ENCODE measurements at regions not wholly inside any gene's neighbourhood (a gene's known extent, or its start where the extent isn't known, plus 50 kb on each side); places are given as distances from the start of the nearest gene placed in this dataset.
"Not testable (repeated sequence)": the region's sequence is repeated elsewhere in the genome, so short reads cannot be mapped to it uniquely, and the experiment has no call there.

- DNase-seq (ENCODE audit: low read depth, low spot score), result no peak
Observed at GRCh38 chr7:148472406-148472805, 118.2 kb upstream of the C7orf33 start.

DNA sequence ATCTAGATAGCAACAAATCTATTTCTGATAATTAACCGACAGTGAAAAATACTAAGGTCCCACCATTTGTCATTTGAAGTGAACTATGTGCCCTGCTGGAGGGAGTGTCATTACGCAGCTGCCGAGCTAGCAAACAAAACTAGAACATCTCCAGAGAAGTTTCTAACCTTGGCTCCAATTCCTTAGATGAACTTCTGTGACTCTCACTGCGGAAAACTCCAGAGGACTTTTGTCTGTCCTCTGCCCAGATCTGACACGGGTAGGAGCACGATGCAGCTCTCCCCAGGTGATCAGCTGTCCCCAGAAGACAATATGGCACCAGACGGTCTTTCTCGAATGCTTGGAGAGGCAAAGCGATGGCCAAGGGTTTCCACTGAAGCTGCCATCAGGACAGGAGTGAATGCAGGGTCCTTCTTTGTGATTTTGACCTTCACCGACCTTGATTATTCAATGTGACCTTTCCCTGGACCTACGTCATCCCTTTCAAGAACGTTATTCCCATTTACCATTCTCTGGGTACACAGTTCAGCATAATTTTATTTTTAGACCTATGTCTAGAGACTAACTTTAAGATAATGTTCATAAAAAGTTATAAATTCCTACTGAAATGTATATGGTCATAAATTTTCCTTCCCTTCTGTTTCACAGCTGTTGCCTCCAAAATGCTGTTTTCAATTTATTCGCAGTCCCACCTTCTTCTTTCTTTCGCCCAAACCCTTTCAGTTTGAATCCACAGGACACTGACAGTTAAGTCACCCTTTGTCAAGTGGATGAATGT lies 116.7 kb upstream of the C7orf33 start:
- no peak for DNase-seq (ENCODE audit: low read depth, low spot score)

GRCh38 chr7:148474481-148475025 lies 116.0 kb upstream of the C7orf33 start:
- no peak for DNase-seq (ENCODE audit: low read depth, low spot score)

GRCh38 chr7:148478551-148478950 lies 112.0 kb upstream of the C7orf33 start:
- no peak for DNase-seq (ENCODE audit: low read depth, low spot score)

GRCh38 chr7:148480479-148481146 lies 110.0 kb upstream of the C7orf33 start:
- DNase-seq (ENCODE audit: low read depth, low spot score), result no peak

- DNase-seq (ENCODE audit: low read depth, low spot score), result no peak
Observed at GRCh38 chr7:148481147-148481526, 109.4 kb upstream of the C7orf33 start.

GRCh38 chr7:148481971-148482626 lies 108.5 kb upstream of the C7orf33 start:
- DNase-seq (ENCODE audit: low read depth, low spot score), result no peak

- no peak for DNase-seq (ENCODE audit: low read depth, low spot score)
Observed at GRCh38 chr7:148483515-148484308, 106.9 kb upstream of the C7orf33 start.

GRCh38 chr7:148484486-148484885 lies 106.1 kb upstream of the C7orf33 start:
- DNase-seq (ENCODE audit: low read depth, low spot score), result no peak

DNA sequence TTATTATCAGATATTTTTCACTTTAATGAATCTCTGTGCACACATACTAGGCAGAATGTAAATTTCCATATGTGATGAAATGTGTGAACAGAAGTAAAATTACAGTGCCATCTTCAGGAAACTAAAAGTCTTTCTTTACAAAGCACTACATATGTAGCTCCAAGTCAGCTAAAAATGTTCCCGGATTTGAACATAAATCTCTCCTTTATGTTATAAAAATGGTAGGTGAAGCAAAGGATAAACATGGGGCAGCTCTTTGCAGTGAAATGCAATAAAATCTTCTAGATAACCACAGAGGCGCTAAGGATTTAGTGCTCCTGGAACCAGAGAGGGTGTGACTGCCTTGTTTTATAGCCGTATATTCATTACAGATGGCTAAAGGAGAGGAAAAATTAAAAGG lies 104.9 kb upstream of the C7orf33 start:
- no peak for DNase-seq (ENCODE audit: low read depth, low spot score)

- no peak for DNase-seq (ENCODE audit: low read depth, low spot score)
Observed at GRCh38 chr7:148486937-148487336, 103.6 kb upstream of the C7orf33 start.

GRCh38 chr7:148487912-148488311 lies 102.7 kb upstream of the C7orf33 start:
- DNase-seq (ENCODE audit: low read depth, low spot score), result no peak

GRCh38 chr7:148489678-148490077 lies 100.9 kb upstream of the C7orf33 start:
- DNase-seq (ENCODE audit: low read depth, low spot score), result no peak

DNA sequence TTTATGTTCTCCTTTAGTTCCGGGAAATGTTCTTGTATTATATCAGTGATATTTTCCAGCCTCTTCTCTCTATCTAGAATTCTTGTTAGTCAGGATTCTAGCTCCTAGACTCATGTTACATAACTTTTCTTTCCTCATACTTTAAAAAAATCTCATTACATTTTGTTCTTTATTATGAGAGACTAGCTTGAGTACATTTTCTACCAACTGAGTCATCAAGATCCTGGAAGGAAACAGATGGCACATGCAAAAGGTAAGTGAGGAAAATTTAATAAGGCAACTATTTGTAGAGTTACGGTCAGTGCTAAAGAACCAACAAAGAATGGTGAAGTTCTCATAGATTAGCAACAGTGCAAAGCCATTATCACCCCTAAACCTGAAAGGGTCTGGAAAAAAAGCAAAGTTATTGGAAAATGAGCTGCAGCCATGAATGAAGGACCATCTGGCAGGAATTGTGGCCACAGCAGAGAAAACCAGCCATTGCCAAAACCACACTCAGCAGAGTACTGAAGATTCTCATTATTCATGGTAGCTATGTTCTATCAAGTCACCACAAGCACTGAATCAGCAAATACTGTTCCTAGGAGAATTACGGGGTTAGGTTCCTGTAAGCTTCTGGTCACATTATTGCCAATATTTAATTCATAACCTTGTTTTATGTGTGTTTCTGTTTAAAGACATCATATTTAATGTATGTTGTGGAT lies 98.3 kb upstream of the C7orf33 start:
- no peak for DNase-seq (ENCODE audit: low read depth, low spot score)

- DNase-seq (ENCODE audit: low read depth, low spot score), result no peak
Observed at GRCh38 chr7:148495605-148496004, 95.0 kb upstream of the C7orf33 start.

DNA sequence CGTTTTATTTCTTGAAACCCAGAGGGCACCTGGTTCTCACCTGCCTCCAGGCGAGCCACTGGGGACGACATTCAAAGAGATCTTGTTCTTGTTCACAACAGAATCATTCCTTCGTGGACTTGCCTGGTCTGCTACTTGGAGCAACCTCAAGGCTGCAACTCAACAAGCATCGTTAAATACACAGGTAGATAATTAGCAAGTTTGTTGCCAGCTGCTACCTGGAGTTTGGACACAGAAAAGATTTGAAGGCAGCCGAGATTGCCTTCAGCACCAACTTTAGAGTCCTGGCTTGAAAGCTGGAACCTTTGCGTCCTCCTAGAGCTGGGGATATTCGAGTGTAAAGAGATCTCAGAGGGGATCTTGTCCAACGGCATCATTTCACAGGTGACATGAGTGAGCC lies 89.6 kb upstream of the C7orf33 start:
- DNase-seq (ENCODE audit: low read depth, low spot score), result no peak

GRCh38 chr7:148503900-148504487 lies 86.6 kb upstream of the C7orf33 start:
- no peak for DNase-seq (ENCODE audit: low read depth, low spot score)

GRCh38 chr7:148505645-148506375 lies 84.8 kb upstream of the C7orf33 start:
- no peak for DNase-seq (ENCODE audit: low read depth, low spot score)

DNA sequence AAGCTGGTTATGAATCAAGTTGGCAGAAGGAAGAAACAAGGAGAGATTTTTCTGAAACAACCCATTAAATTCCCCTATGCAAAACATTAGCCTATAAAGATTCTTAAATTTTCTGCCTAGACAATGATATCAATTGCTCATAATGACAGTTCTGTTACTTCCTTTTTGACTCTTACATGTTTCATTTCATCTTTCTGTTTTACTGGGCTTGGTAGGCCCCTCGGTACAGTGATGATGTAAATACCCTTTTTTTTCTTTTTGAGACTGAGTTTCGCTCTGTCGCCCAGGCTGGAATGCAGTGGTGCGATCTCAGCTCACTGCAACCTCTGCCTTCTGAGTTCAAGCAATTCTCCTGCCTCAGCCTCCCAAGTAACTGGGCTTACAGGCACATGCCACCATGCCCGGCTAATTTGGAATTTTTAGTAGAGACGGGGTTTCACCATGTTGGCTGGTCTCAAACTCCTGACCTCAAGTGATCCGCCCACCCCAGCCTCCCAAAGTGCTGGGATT lies 83.4 kb upstream of the C7orf33 start:
- DNase-seq (ENCODE audit: low read depth, low spot score), result not testable (repeated sequence)

DNA sequence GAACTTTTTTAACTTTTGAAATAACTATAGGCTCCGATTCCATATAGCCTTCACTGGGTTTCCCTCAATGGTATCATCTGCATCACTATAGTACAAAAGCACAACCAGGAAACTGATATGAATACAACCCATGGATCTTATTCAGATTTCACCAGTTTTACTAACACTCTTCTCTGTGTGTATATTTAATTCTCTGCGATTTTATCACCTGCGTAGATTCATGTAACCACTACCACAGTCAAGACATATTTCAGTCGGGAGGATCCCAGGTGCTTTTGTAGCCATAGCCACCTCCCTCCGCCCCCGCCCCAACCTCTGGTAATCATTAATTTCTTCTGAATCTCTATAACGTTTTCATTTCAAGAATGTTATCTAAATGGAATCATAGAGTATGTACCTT lies 82.8 kb upstream of the C7orf33 start:
- DNase-seq (ENCODE audit: low read depth, low spot score), result no peak
